ENCODE measurements at regions not wholly inside any gene's neighbourhood (a gene's known extent, or its start where the extent isn't known, plus 50 kb on each side); places are given as distances from the start of the nearest gene placed in this dataset.

GRCh38 chr2:196337208-196337953 is 166.0 kb upstream of the STK17B start:
- Histone ChIP-seq H3K4me2 (ENCODE audit: low read length) (no peak overlapping the region), H3K9me3 (replicated peaks; ENCODE audit: low read length) (no peaks in the 10 kb centered on the region), H3K27me3 (ENCODE audit: control insufficient read depth, insufficient read depth, low read length) (no peaks in the 10 kb centered on the region), H3K4me1 (ENCODE audit: control insufficient read depth, insufficient read depth, low read length) (peaks cover 16% of the 10 kb centered on the region), H3K36me3 (ENCODE audit: insufficient read depth, low read length) (no peaks in the 10 kb centered on the region), H3K4me3 (ENCODE audit: low read length) (no peak overlapping the region), H3K9ac (ENCODE audit: low read depth, low read length) (no peak overlapping the region)

DNA sequence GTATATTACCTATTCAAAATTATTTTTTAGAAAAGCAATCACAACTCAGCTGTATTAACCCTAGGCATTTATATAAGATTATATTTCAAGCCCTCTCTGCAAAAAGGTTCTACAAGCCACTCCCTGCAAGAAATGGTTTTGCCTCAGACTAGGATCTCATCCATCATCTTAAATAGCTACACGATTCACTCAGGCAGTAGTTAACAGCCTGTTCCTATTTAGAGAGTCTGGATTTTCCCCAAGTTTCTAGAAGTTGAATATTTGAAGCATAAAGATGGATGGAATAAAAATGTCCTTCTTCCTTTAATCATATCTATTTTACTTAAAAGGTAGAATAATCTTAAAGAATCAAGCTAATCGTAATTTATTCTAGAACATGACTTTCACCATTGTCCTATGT is 167.1 kb upstream of the STK17B start:
- H3K4me3 ChIP-seq (ENCODE audit: low read length): no peak overlapping the region
- peaks cover 16% of the 10 kb centered on the region for H3K4me1 ChIP-seq (ENCODE audit: control insufficient read depth, insufficient read depth, low read length)
- no peaks in the 10 kb centered on the region for H3K36me3 ChIP-seq (ENCODE audit: insufficient read depth, low read length)
- H3K4me2 ChIP-seq (ENCODE audit: low read length): no peak overlapping the region
- no peak overlapping the region for H3K9ac ChIP-seq (ENCODE audit: low read depth, low read length)
- no peaks in the 10 kb centered on the region for H3K9me3 ChIP-seq (replicated peaks; ENCODE audit: low read length)
- no peaks in the 10 kb centered on the region for H3K27me3 ChIP-seq (ENCODE audit: control insufficient read depth, insufficient read depth, low read length)

DNA sequence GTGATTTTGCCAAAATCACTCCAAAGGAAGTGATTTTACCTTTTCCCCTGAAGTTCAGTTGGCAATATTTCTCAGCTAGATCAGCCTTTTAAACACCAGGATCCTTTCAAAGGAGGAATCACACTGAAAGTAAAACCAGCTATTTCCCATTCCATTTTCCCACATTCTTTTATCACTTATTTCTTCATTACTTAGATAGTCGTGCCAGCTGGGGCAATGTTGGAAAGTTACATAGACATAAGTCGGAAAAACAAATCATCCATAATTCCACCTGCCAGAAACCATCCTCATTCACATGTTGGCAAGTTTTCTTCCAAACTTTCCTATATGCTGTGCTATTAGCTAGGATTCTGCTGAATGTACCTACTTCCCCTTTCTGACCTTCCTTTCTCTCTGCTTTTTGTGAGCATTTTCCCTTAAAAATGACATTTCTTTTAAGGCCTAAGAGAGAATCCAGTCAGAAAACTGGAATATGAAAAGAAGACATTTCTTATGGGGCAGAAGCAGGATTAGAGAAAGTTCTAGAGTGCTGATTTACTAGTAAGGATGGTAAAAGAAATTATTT is 170.0 kb upstream of the STK17B start:
- Histone ChIP-seq H3K9me3 (replicated peaks; ENCODE audit: low read length) (no peaks in the 10 kb centered on the region), H3K4me3 (ENCODE audit: low read length) (no peak overlapping the region), H3K4me2 (ENCODE audit: low read length) (no peak overlapping the region), H3K36me3 (ENCODE audit: insufficient read depth, low read length) (no peaks in the 10 kb centered on the region), H3K9ac (ENCODE audit: low read depth, low read length) (no peak overlapping the region), H3K4me1 (ENCODE audit: control insufficient read depth, insufficient read depth, low read length) (peaks cover 2% of the 10 kb centered on the region), H3K27me3 (ENCODE audit: control insufficient read depth, insufficient read depth, low read length) (no peaks in the 10 kb centered on the region)

- Histone ChIP-seq H3K4me2 (ENCODE audit: low read length) (no peak overlapping the region), H3K9ac (ENCODE audit: low read depth, low read length) (no peak overlapping the region), H3K4me1 (ENCODE audit: control insufficient read depth, insufficient read depth, low read length) (no peaks in the 10 kb centered on the region), H3K36me3 (ENCODE audit: insufficient read depth, low read length) (no peaks in the 10 kb centered on the region), H3K4me3 (ENCODE audit: low read length) (no peak overlapping the region), H3K9me3 (replicated peaks; ENCODE audit: low read length) (no peaks in the 10 kb centered on the region), H3K27me3 (ENCODE audit: control insufficient read depth, insufficient read depth, low read length) (no peaks in the 10 kb centered on the region)
Measured at GRCh38 chr2:196344397-196344796, 173.0 kb upstream of the STK17B start.

DNA sequence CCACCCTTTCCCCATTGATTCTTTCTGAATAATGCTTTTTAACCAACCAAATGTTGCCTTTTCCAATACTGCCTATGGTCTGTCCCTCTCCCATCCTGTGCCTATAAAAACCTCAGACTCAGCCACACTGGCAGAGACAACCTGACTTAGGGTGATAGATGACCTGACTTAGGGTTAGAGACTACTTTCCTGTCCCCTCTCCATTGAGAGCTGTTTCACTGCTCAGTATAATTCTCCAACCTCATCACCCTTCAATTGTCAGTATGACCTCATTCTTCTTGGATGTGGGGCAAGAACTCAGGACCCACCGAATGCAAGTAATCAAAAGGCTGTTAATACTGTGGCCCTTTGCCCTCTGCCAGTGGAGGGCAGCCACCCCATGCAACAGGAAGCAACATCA is 182.3 kb upstream of the STK17B start:
- Histone ChIP-seq H3K36me3 (ENCODE audit: insufficient read depth, low read length) (no peaks in the 10 kb centered on the region), H3K4me3 (ENCODE audit: low read length) (no peak overlapping the region), H3K9me3 (replicated peaks; ENCODE audit: low read length) (no peaks in the 10 kb centered on the region), H3K4me1 (ENCODE audit: control insufficient read depth, insufficient read depth, low read length) (no peaks in the 10 kb centered on the region), H3K9ac (ENCODE audit: low read depth, low read length) (no peak overlapping the region), H3K4me2 (ENCODE audit: low read length) (no peak overlapping the region), H3K27me3 (ENCODE audit: control insufficient read depth, insufficient read depth, low read length) (no peaks in the 10 kb centered on the region)

DNA sequence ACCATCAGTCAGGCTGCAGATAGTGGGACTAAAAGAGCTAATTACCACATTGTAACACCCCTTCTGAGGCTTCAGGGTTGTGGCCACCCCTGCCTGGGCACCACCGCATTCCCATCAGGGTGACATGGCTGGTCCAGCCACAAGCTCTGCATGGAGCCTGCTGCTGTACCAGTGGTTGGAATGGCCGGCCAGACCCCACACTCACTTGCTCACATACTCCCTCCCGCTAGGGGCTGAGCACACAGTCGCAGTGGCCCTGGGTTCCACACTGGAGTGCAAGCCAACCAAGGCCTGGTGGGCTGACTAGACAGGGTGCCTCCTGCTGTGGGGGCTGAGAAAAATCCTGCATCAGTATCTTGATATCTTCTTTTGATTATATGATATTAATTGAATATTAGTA is 182.8 kb upstream of the STK17B start:
- no peak overlapping the region for H3K4me3 ChIP-seq (ENCODE audit: low read length)
- no peaks in the 10 kb centered on the region for H3K4me1 ChIP-seq (ENCODE audit: control insufficient read depth, insufficient read depth, low read length)
- H3K27me3 ChIP-seq (ENCODE audit: control insufficient read depth, insufficient read depth, low read length): no peaks in the 10 kb centered on the region
- no peak overlapping the region for H3K9ac ChIP-seq (ENCODE audit: low read depth, low read length)
- no peaks in the 10 kb centered on the region for H3K9me3 ChIP-seq (replicated peaks; ENCODE audit: low read length)
- H3K36me3 ChIP-seq (ENCODE audit: insufficient read depth, low read length): no peaks in the 10 kb centered on the region
- H3K4me2 ChIP-seq (ENCODE audit: low read length): no peak overlapping the region

GRCh38 chr2:196356332-196356731 is 185.0 kb upstream of the STK17B start:
- H3K9ac ChIP-seq (ENCODE audit: low read depth, low read length): no peak overlapping the region
- H3K36me3 ChIP-seq (ENCODE audit: insufficient read depth, low read length): no peaks in the 10 kb centered on the region
- H3K4me3 ChIP-seq (ENCODE audit: low read length): no peak overlapping the region
- H3K9me3 ChIP-seq (replicated peaks; ENCODE audit: low read length): no peaks in the 10 kb centered on the region
- H3K4me2 ChIP-seq (ENCODE audit: low read length): peak overlapping the region; percentile 46
- no peaks in the 10 kb centered on the region for H3K4me1 ChIP-seq (ENCODE audit: control insufficient read depth, insufficient read depth, low read length)
- no peaks in the 10 kb centered on the region for H3K27me3 ChIP-seq (ENCODE audit: control insufficient read depth, insufficient read depth, low read length)

DNA sequence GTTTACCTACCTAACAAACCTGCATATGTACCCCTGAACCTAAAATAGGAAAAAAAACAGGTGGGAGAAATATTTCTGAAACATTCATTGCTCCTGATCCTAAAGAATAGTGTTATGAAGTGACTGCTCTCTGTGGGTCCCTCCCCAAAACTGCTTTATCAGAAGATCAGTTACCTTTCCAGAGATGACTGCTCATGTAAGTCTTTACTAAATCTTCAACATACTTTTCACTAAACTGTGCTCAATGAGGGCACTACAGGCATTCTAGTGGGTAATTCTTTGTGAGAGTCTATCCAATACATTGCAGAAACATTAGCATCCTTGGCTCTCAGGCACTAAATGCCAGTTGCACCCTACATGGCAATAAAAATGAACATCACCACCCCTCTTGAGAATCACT is 189.3 kb upstream of the STK17B start:
- Histone ChIP-seq H3K9ac (ENCODE audit: low read depth, low read length) (no peak overlapping the region), H3K36me3 (ENCODE audit: insufficient read depth, low read length) (no peaks in the 10 kb centered on the region), H3K4me2 (ENCODE audit: low read length) (no peak overlapping the region), H3K4me1 (ENCODE audit: control insufficient read depth, insufficient read depth, low read length) (no peaks in the 10 kb centered on the region), H3K27me3 (ENCODE audit: control insufficient read depth, insufficient read depth, low read length) (no peaks in the 10 kb centered on the region), H3K4me3 (ENCODE audit: low read length) (no peak overlapping the region), H3K9me3 (replicated peaks; ENCODE audit: low read length) (no peaks in the 10 kb centered on the region)

- Histone ChIP-seq H3K9ac (ENCODE audit: low read depth, low read length) (no peak overlapping the region), H3K27me3 (ENCODE audit: control insufficient read depth, insufficient read depth, low read length) (no peaks in the 10 kb centered on the region), H3K4me2 (ENCODE audit: low read length) (no peak overlapping the region), H3K4me3 (ENCODE audit: low read length) (no peak overlapping the region), H3K36me3 (ENCODE audit: insufficient read depth, low read length) (no peaks in the 10 kb centered on the region), H3K4me1 (ENCODE audit: control insufficient read depth, insufficient read depth, low read length) (no peaks in the 10 kb centered on the region), H3K9me3 (replicated peaks; ENCODE audit: low read length) (no peaks in the 10 kb centered on the region)
Measured at GRCh38 chr2:196361606-196362326, 190.4 kb upstream of the STK17B start.

DNA sequence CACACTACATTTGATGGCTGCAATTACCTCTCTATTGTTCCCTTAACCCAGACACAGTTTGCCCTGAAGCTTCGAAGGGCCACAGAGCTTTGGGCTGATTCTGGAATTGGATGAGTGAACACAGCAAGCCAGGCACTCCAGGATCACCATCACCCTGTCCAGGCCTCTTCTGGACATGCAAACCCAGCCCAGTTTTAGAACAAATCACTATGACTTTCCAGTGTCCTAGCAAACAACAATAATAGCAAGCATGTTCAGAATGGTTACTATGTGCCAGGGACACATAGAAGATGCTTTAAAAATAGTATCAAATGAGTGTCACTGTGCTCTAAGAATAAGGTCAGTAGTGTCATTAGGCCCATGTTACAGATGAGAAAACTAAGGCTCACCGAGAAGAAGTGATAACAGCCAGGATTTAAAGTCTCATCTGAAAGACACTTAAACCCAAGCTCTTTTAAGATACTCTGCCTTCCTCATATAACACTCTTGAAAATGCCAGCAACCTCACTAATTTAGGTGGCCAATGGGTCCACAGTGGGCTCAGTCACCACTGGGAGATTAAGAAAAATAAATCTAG is 191.7 kb upstream of the STK17B start:
- Histone ChIP-seq H3K4me3 (ENCODE audit: low read length) (no peak overlapping the region), H3K9me3 (replicated peaks; ENCODE audit: low read length) (no peaks in the 10 kb centered on the region), H3K36me3 (ENCODE audit: insufficient read depth, low read length) (no peaks in the 10 kb centered on the region), H3K4me2 (ENCODE audit: low read length) (no peak overlapping the region), H3K27me3 (ENCODE audit: control insufficient read depth, insufficient read depth, low read length) (no peaks in the 10 kb centered on the region), H3K4me1 (ENCODE audit: control insufficient read depth, insufficient read depth, low read length) (no peaks in the 10 kb centered on the region), H3K9ac (ENCODE audit: low read depth, low read length) (no peak overlapping the region)

DNA sequence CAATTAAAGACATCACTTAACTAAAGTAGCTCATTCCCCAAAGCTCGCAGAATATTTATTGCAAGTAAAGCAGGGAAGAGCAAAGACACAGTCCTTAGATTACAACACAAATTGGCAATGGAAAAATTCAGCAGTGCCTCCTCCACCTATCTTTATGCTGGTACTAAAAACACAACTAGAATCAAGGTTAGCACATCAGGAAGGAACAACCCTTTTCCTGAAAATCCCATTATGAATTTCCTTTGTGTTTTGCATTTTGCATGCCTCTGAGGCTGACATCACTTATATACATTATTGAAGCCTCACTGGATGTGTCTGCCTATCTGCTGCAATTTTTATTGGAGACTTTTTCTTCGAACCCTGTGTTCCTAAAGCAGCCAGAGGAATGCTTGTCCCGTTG is 193.8 kb upstream of the STK17B start:
- H3K9ac ChIP-seq (ENCODE audit: low read depth, low read length): no peak overlapping the region
- H3K4me3 ChIP-seq (ENCODE audit: low read length): no peak overlapping the region
- no peaks in the 10 kb centered on the region for H3K9me3 ChIP-seq (replicated peaks; ENCODE audit: low read length)
- no peaks in the 10 kb centered on the region for H3K4me1 ChIP-seq (ENCODE audit: control insufficient read depth, insufficient read depth, low read length)
- H3K36me3 ChIP-seq (ENCODE audit: insufficient read depth, low read length): no peaks in the 10 kb centered on the region
- H3K27me3 ChIP-seq (ENCODE audit: control insufficient read depth, insufficient read depth, low read length): no peaks in the 10 kb centered on the region
- no peak overlapping the region for H3K4me2 ChIP-seq (ENCODE audit: low read length)
